ENCODE measurements at regions not wholly inside any gene's neighbourhood (a gene's known extent, or its start where the extent isn't known, plus 50 kb on each side); places are given as distances from the start of the nearest gene placed in this dataset.

DNA sequence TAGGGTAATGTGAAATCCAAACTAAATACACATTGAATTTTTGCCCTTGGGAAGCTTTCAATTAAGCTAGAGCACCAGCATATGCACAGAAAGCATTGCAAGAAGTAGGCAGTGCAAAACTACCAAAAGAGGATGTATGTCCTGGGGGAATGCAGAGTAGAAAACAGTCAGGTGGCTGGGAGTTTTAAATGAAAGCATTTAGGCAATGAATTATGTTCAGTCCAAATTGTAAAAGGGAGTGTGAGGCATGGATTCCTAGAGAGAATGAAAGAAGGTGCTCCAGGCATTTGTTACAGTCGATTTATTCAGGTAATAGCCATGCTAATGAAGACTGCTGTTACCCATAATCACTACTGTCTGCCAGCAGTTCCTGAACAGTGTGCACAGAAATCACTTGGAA is 604.1 kb upstream of the POU3F2 start:
- H3K27me3 Mint-ChIP-seq (ENCODE audit: low read depth, unreplicated experiment), result no peaks in the 10 kb centered on the region
- Histone ChIP-seq H3K36me3 (ENCODE audit: insufficient read depth, low read length) (no peaks in the 10 kb centered on the region), H3K4me1 (ENCODE audit: insufficient read depth, low read length) (no peaks in the 10 kb centered on the region), H3K4me3 (ENCODE audit: insufficient read depth, low read depth, low read length) (no peak overlapping the region), H3K27ac (ENCODE audit: low read depth, low read length) (no peak overlapping the region), H3K9ac (ENCODE audit: low read length) (no peak overlapping the region), H2AFZ (ENCODE audit: low read depth, low read length) (no peak overlapping the region), H3K27me3 (ENCODE audit: insufficient read depth, low read length) (no peaks in the 10 kb centered on the region), H4K20me1 (ENCODE audit: insufficient read depth, low read length) (no peaks in the 10 kb centered on the region), H3K9me3 (ENCODE audit: insufficient read depth, low read depth, low read length) (no peaks in the 10 kb centered on the region), H3K4me2 (ENCODE audit: low read length) (no peak overlapping the region), H3K79me2 (ENCODE audit: insufficient read depth, low read length) (no peaks in the 10 kb centered on the region)
- no peaks in the 10 kb centered on the region for H3K36me3 Mint-ChIP-seq (ENCODE audit: low read depth, unreplicated experiment)
- no peaks in the 10 kb centered on the region for H3K4me1 Mint-ChIP-seq (ENCODE audit: low read depth, unreplicated experiment)
- FAIRE-seq (no peak), DNase-seq (ENCODE audit: low read depth) (no peak)
- H3K9me3 Mint-ChIP-seq (ENCODE audit: unreplicated experiment), result peaks cover 11% of the 10 kb centered on the region
- TF ChIP-seq, protein P1, sequence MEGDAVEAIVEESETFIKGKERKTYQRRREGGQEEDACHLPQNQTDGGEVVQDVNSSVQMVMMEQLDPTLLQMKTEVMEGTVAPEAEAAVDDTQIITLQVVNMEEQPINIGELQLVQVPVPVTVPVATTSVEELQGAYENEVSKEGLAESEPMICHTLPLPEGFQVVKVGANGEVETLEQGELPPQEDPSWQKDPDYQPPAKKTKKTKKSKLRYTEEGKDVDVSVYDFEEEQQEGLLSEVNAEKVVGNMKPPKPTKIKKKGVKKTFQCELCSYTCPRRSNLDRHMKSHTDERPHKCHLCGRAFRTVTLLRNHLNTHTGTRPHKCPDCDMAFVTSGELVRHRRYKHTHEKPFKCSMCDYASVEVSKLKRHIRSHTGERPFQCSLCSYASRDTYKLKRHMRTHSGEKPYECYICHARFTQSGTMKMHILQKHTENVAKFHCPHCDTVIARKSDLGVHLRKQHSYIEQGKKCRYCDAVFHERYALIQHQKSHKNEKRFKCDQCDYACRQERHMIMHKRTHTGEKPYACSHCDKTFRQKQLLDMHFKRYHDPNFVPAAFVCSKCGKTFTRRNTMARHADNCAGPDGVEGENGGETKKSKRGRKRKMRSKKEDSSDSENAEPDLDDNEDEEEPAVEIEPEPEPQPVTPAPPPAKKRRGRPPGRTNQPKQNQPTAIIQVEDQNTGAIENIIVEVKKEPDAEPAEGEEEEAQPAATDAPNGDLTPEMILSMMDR (IDR thresholded peaks at IDR 0.05; ENCODE audit: insufficient read depth, low read depth, low read length), result no peak
- no peak for TF ChIP-seq EZH2 (IDR thresholded peaks at IDR 0.05; ENCODE audit: insufficient read depth, low read length)
- no peak overlapping the region for H3K4me3 Mint-ChIP-seq (ENCODE audit: unreplicated experiment)
- no peak overlapping the region for H3K27ac Mint-ChIP-seq (ENCODE audit: unreplicated experiment)

DNA sequence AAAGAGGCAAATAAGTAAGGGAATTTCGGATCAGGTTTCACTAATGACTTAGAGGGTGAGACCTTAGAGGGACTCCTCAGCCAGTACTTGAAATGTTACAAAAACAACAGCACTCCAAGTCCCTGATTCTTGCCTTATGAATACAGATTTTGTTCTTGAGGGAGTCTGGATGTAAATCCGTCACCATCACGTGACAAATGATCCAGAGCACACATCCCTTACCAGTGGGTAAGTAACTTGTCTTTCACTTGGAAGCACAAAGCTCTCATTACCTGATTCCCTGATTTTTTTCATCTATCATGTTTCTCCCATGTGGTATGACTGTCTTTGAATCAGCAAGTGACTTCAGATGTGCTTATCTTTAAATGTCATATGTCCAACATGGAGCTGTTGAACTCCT is 595.3 kb upstream of the POU3F2 start:
- no peaks in the 10 kb centered on the region for H3K4me1 ChIP-seq (ENCODE audit: insufficient read depth, low read length)
- no peak overlapping the region for H3K4me3 ChIP-seq (ENCODE audit: insufficient read depth, low read depth, low read length)
- H3K9me3 ChIP-seq (ENCODE audit: insufficient read depth, low read depth, low read length), result no peaks in the 10 kb centered on the region
- no peaks in the 10 kb centered on the region for H3K4me1 Mint-ChIP-seq (ENCODE audit: low read depth, unreplicated experiment)
- no peak overlapping the region for H3K9ac ChIP-seq (ENCODE audit: low read length)
- peaks cover 8% of the 10 kb centered on the region for H3K9me3 Mint-ChIP-seq (ENCODE audit: unreplicated experiment)
- H3K79me2 ChIP-seq (ENCODE audit: insufficient read depth, low read length), result no peaks in the 10 kb centered on the region
- no peak for DNase-seq (ENCODE audit: low read depth)
- no peak overlapping the region for H3K4me2 ChIP-seq (ENCODE audit: low read length)
- no peaks in the 10 kb centered on the region for H3K27me3 Mint-ChIP-seq (ENCODE audit: low read depth, unreplicated experiment)
- H3K27ac Mint-ChIP-seq (ENCODE audit: unreplicated experiment), result no peak overlapping the region
- TF ChIP-seq, protein P1 (IDR thresholded peaks at IDR 0.05; ENCODE audit: insufficient read depth, low read depth, low read length), result no peak
- no peak for TF ChIP-seq EZH2 (IDR thresholded peaks at IDR 0.05; ENCODE audit: insufficient read depth, low read length)
- no peaks in the 10 kb centered on the region for H3K27me3 ChIP-seq (ENCODE audit: insufficient read depth, low read length)
- H2AFZ ChIP-seq (ENCODE audit: low read depth, low read length), result no peak overlapping the region
- FAIRE-seq, result no peak
- H4K20me1 ChIP-seq (ENCODE audit: insufficient read depth, low read length), result no peaks in the 10 kb centered on the region
- H3K27ac ChIP-seq (ENCODE audit: low read depth, low read length), result no peak overlapping the region
- H3K36me3 Mint-ChIP-seq (ENCODE audit: low read depth, unreplicated experiment), result no peaks in the 10 kb centered on the region
- H3K36me3 ChIP-seq (ENCODE audit: insufficient read depth, low read length), result no peaks in the 10 kb centered on the region
- H3K4me3 Mint-ChIP-seq (ENCODE audit: unreplicated experiment), result no peak overlapping the region

DNA sequence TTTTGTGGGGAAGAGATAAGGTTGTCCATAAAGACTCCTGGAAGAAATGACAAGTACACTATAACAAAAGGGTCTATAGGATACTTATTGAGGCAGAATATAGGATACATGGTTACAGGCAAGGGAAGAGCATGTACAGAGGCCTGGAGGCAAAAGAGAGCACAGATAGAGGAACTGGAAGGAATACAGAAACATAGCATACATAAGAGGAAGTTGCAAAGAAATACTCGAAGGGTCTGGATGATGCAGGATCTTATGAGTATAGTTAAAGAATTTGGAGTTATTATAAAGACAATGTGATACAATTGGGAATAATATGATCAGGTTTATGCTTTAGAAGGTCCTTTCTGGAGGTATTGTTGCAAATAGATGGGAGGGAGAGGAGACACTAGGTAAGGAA is 592.7 kb upstream of the POU3F2 start:
- no peaks in the 10 kb centered on the region for H3K9me3 Mint-ChIP-seq (ENCODE audit: unreplicated experiment)
- no peaks in the 10 kb centered on the region for H3K9me3 ChIP-seq (ENCODE audit: insufficient read depth, low read depth, low read length)
- H3K27ac Mint-ChIP-seq (ENCODE audit: unreplicated experiment), result no peak overlapping the region
- H3K4me1 ChIP-seq (ENCODE audit: insufficient read depth, low read length), result no peaks in the 10 kb centered on the region
- H4K20me1 ChIP-seq (ENCODE audit: insufficient read depth, low read length), result no peaks in the 10 kb centered on the region
- no peaks in the 10 kb centered on the region for H3K27me3 Mint-ChIP-seq (ENCODE audit: low read depth, unreplicated experiment)
- DNase-seq (ENCODE audit: low read depth), result no peak
- H3K4me3 ChIP-seq (ENCODE audit: insufficient read depth, low read depth, low read length), result no peak overlapping the region
- H3K36me3 Mint-ChIP-seq (ENCODE audit: low read depth, unreplicated experiment), result no peaks in the 10 kb centered on the region
- TF ChIP-seq, protein P1 (IDR thresholded peaks at IDR 0.05; ENCODE audit: insufficient read depth, low read depth, low read length), result no peak
- TF ChIP-seq EZH2 (IDR thresholded peaks at IDR 0.05; ENCODE audit: insufficient read depth, low read length), result no peak
- H3K4me3 Mint-ChIP-seq (ENCODE audit: unreplicated experiment), result no peak overlapping the region
- H3K9ac ChIP-seq (ENCODE audit: low read length), result no peak overlapping the region
- H3K79me2 ChIP-seq (ENCODE audit: insufficient read depth, low read length), result no peaks in the 10 kb centered on the region
- no peaks in the 10 kb centered on the region for H3K27me3 ChIP-seq (ENCODE audit: insufficient read depth, low read length)
- no peaks in the 10 kb centered on the region for H3K36me3 ChIP-seq (ENCODE audit: insufficient read depth, low read length)
- no peak for FAIRE-seq
- H3K27ac ChIP-seq (ENCODE audit: low read depth, low read length), result no peak overlapping the region
- no peak overlapping the region for H3K4me2 ChIP-seq (ENCODE audit: low read length)
- no peak overlapping the region for H2AFZ ChIP-seq (ENCODE audit: low read depth, low read length)
- no peaks in the 10 kb centered on the region for H3K4me1 Mint-ChIP-seq (ENCODE audit: low read depth, unreplicated experiment)
